ENCODE measurements at regions not wholly inside any gene's neighbourhood (a gene's known extent, or its start where the extent isn't known, plus 50 kb on each side); places are given as distances from the start of the nearest gene placed in this dataset.

DNA sequence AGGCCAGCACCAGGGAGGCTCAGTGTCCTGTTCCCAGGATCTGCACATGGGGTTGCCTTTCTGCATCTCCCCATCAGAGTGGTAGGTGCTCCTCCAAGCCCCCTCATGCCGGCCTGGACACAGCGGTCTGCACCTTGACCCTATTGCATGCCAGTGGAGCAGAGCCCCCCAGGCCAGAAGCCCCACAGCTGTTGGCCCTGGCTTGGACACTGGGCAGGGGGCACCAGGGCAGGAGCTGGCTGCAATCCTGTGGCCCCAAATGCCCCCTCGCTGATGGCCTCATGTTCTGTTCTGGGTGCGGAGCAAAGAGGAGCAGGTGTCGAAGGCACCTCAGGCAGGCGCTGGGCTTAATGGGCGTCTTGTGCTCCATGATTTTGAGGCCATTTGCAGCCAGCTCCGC, 62.7 kb downstream of the CCDC74A start:
- Histone ChIP-seq H3K4me3 (replicated peaks in 1 of 3; ENCODE audit: insufficient read depth in 1 of 3, low read depth in 1 of 3, low read length in 3 of 3) (no peak overlapping the region), H3K4me2 (ENCODE audit: insufficient read depth, low read length) (no peak overlapping the region), H3K9me3 (replicated peaks; ENCODE audit: control insufficient read depth, insufficient read depth, low read length) (no peaks in the 10 kb centered on the region), H3K9me1 (replicated peaks; ENCODE audit: control insufficient read depth, extremely low read depth, insufficient read depth, low read length) (no peaks in the 10 kb centered on the region), H3K4me1 (ENCODE audit: control insufficient read depth, extremely low read depth, insufficient read depth, low read length) (no peaks in the 10 kb centered on the region), H3K9ac (replicated peaks; ENCODE audit: extremely low read depth, insufficient read depth, low read length) (no peak overlapping the region), H2AFZ (ENCODE audit: low read depth, low read length) (no peak overlapping the region), H3K27me3 (ENCODE audit: control insufficient read depth in 2 of 2, insufficient read depth in 2 of 2, low read length in 2 of 2) (peaks cover 0 to 3% of the 10 kb centered on the region in 2 experiments), H3K27ac (ENCODE audit: insufficient read depth, low read depth, low read length) (no peak overlapping the region), H3K36me3 (ENCODE audit: control insufficient read depth in 2 of 2, extremely low read depth in 1 of 2, insufficient read depth in 2 of 2, low read length in 2 of 2) (no peaks in the 10 kb centered on the region), H3K79me2 (ENCODE audit: control insufficient read depth, insufficient read depth, low read length) (no peaks in the 10 kb centered on the region), H4K20me1 (replicated peaks; ENCODE audit: control insufficient read depth, extremely low read depth, insufficient read depth, low read length) (no peaks in the 10 kb centered on the region)
- BruUV-seq (replicated peaks), result no TSS peak
- ChIA-PET POLR2A (no interaction called here), CTCF (no interaction called here)
- FAIRE-seq (no peak), DNase-seq (ENCODE audit: low read depth, low spot score) (no peak)
- intact Hi-C loops (cut with micrococcal nuclease), result no loop called here
- no peak for TF ChIP-seq JUN (IDR thresholded peaks at IDR 0.05; ENCODE audit: borderline replicate concordance, insufficient read depth, insufficient read length, low read depth)
- TF ChIP-seq, protein P1, sequence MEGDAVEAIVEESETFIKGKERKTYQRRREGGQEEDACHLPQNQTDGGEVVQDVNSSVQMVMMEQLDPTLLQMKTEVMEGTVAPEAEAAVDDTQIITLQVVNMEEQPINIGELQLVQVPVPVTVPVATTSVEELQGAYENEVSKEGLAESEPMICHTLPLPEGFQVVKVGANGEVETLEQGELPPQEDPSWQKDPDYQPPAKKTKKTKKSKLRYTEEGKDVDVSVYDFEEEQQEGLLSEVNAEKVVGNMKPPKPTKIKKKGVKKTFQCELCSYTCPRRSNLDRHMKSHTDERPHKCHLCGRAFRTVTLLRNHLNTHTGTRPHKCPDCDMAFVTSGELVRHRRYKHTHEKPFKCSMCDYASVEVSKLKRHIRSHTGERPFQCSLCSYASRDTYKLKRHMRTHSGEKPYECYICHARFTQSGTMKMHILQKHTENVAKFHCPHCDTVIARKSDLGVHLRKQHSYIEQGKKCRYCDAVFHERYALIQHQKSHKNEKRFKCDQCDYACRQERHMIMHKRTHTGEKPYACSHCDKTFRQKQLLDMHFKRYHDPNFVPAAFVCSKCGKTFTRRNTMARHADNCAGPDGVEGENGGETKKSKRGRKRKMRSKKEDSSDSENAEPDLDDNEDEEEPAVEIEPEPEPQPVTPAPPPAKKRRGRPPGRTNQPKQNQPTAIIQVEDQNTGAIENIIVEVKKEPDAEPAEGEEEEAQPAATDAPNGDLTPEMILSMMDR (IDR thresholded peaks at IDR 0.05; ENCODE audit: extremely low read depth in 1 of 2, insufficient read depth in 1 of 2, low read depth in 1 of 2, low read length in 2 of 2), result no peak
- TF ChIP-seq, protein P2, sequence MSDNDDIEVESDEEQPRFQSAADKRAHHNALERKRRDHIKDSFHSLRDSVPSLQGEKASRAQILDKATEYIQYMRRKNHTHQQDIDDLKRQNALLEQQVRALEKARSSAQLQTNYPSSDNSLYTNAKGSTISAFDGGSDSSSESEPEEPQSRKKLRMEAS (IDR thresholded peaks at IDR 0.05; ENCODE audit: insufficient read depth, insufficient read length), result no peak
- TF ChIP-seq EZH2 (IDR thresholded peaks at IDR 0.05; ENCODE audit: borderline replicate concordance, low read depth, low read length, severe bottlenecking), result no peak
- no peak for TF ChIP-seq FOS (IDR thresholded peaks at IDR 0.05; ENCODE audit: borderline replicate concordance, insufficient read depth, low read length)
- TF ChIP-seq GATA2 (IDR thresholded peaks at IDR 0.05; ENCODE audit: insufficient read depth, insufficient read length, low read depth, low read length), result no peak
- TF ChIP-seq POLR2A (IDR thresholded peaks at IDR 0.05; ENCODE audit: low read depth, low read length), result no peak
- TF ChIP-seq POLR2AphosphoS5 (IDR thresholded peaks at IDR 0.05; ENCODE audit: insufficient read depth, low read depth, low read length), result no peak
- no peak for TF ChIP-seq MYC (IDR thresholded peaks at IDR 0.05; ENCODE audit: low read depth, low read length)
- dilution Hi-C loops (cut with MboI; ENCODE audit: extremely low pct_ligation_motif_present, low sequenced_read_pairs), result no loop called here
